SK-N-SH (cell line): ENCODE measurements at regions not wholly inside any gene's neighbourhood (a gene's known extent, or its start where the extent isn't known, plus 50 kb on each side); places are given as distances from the start of the nearest gene placed in this dataset.

Experiments used
- CTCF ChIA-PET: fragments of 300-600, 350-600 bp; formaldehyde crosslinking; extraction: SDS; loops from one replicate; lab custom pipeline; 2021; lab: Yijun Ruan, JAX
- POLR2A ChIA-PET: fragments of 350-600 bp; sonication (Branson Sonifier 250); formaldehyde crosslinking; extraction: SDS; loops from one replicate; lab custom pipeline; 2020; ENCODE audit warnings: antibody characterized with exemption, inconsistent platforms; lab: Yijun Ruan, JAX
- DNase-seq: peaks from one replicate; pipeline ENCODE4 v3.0.0; 2012
- H2AFZ ChIP-seq: fragments of 200-600 bp; sonication (generic); 2 replicates; pipeline ENCODE4 v1.8.1; 2016; ENCODE audit warnings: antibody characterized with exemption, mild to moderate bottlenecking, low read depth
- H3F3A ChIP-seq: fragments of 200-600 bp; sonication (generic); replicated peaks from 2 replicates; pipeline ENCODE3; 2016; ENCODE audit warnings: antibody characterized with exemption, mild to moderate bottlenecking; ENCODE audit not compliant: insufficient read depth
- H3K27ac ChIP-seq, 2 experiments: fragments of 200-500 bp in 1 of 2; fragments of 200-600 bp in 1 of 2; sonication (Bioruptor generic) in 1 of 2; sonication (generic), shearing (Covaris generic) in 1 of 2; 2 replicates each; pipeline versions ENCODE4 v1.5.1 to v1.6.1; 2014 to 2016; ENCODE audit warnings: low read depth in 2 of 2, inconsistent platforms in 1 of 2, low read length in 1 of 2, mild to moderate bottlenecking in 1 of 2, mixed read lengths in 1 of 2
- H3K27me3 ChIP-seq: fragments of 200-600 bp; sonication (generic), shearing (Covaris generic); 2 replicates; pipeline ENCODE4 v1.6.1; 2016; ENCODE audit warnings: mixed run types; ENCODE audit not compliant: insufficient read depth
- H3K36me3 ChIP-seq, 2 experiments: fragments of 200-500 bp in 1 of 2; fragments of 200-600 bp in 1 of 2; sonication (Bioruptor generic) in 1 of 2; sonication (generic) in 1 of 2; replicated peaks in 1 of 2; 2 replicates each; pipeline versions ENCODE3 to v1.5.1; 2014 to 2016; ENCODE audit warnings: low read length in 1 of 2, mild to moderate bottlenecking in 1 of 2; ENCODE audit not compliant: insufficient read depth in 2 of 2, control insufficient read depth in 1 of 2
- H3K4me1 ChIP-seq, 2 experiments: fragments of 200-500 bp in 1 of 2; fragments of 200-600 bp in 1 of 2; sonication (Bioruptor generic) in 1 of 2; sonication (generic), shearing (Covaris generic) in 1 of 2; 2 replicates each; pipeline versions ENCODE4 v1.5.1 to v1.6.1; 2014 to 2016; ENCODE audit warnings: low read depth in 1 of 2, low read length in 1 of 2, mixed run types in 1 of 2; ENCODE audit not compliant: insufficient read depth in 2 of 2, control insufficient read depth in 1 of 2
- H3K4me2 ChIP-seq: fragments of 200-600 bp; sonication (generic), shearing (Covaris generic); 2 replicates; pipeline ENCODE4 v1.6.1; 2017; ENCODE audit warnings: mixed run types
- H3K4me3 ChIP-seq, 2 experiments: fragments of 200-500 bp in 1 of 2; fragments of 200-600 bp in 1 of 2; sonication (Bioruptor generic) in 1 of 2; sonication (generic), shearing (Covaris generic) in 1 of 2; 2 replicates each; pipeline versions ENCODE4 v1.5.1 to v1.8.1; 2014 to 2016; ENCODE audit warnings: low read depth in 2 of 2, inconsistent platforms in 1 of 2, low read length in 1 of 2, mild to moderate bottlenecking in 1 of 2, mixed read lengths in 1 of 2, moderate library complexity in 1 of 2
- H3K79me2 ChIP-seq: fragments of 200-600 bp; sonication (generic); 2 replicates; pipeline ENCODE4 v1.8.1; 2017; ENCODE audit warnings: mild to moderate bottlenecking; ENCODE audit not compliant: insufficient read depth
- H3K9ac ChIP-seq: fragments of 200-600 bp; sonication (generic); 2 replicates; pipeline ENCODE4 v1.6.1; 2017; ENCODE audit warnings: mixed run types
- H3K9me2 ChIP-seq: fragments of 200-600 bp; sonication (generic); 2 replicates; pipeline ENCODE4 v1.6.1; 2017; ENCODE audit warnings: mixed run types
- H3K9me3 ChIP-seq: fragments of 200-600 bp; sonication (generic); 2 replicates; pipeline ENCODE4 v1.6.1; 2017; ENCODE audit warnings: mixed run types, mild to moderate bottlenecking, moderate library complexity
- H4K20me1 ChIP-seq: fragments of 200-600 bp; sonication (generic); 2 replicates; pipeline ENCODE4 v1.6.1; 2017; ENCODE audit warnings: mild to moderate bottlenecking, mixed run types; ENCODE audit not compliant: insufficient read depth
- CHD2 ChIP-seq: fragments of 150-350 bp; IDR thresholded peaks from 2 replicates; pipeline ENCODE4 v1.6.1; 2018; ENCODE audit warnings: low read length; ENCODE audit not compliant: partially characterized antibody
- EP300 ChIP-seq, 2 experiments: IDR thresholded peaks; 2 replicates each; pipeline versions ENCODE4 v1.4.0 to v1.6.1; 2012; ENCODE audit warnings: borderline replicate concordance in 1 of 2, low read depth in 1 of 2, low read length in 1 of 2
- FOSL2 ChIP-seq: IDR thresholded peaks from 2 replicates; pipeline ENCODE4 v1.4.0; 2012; ENCODE audit warnings: low read depth, mild to moderate bottlenecking, moderate library complexity, borderline replicate concordance
- FOXM1 ChIP-seq: IDR thresholded peaks from 2 replicates; pipeline ENCODE4 v1.4.0; 2012; ENCODE audit warnings: low read depth, mild to moderate bottlenecking
- GABPA ChIP-seq: IDR thresholded peaks from 2 replicates; pipeline ENCODE4 v1.4.0; 2012; ENCODE audit warnings: low read depth, mild to moderate bottlenecking
- GATA2 ChIP-seq: sonication (generic); formaldehyde crosslinking; IDR thresholded peaks from 2 replicates; pipeline ENCODE4 v1.5.0; 2020; ENCODE audit warnings: mild to moderate bottlenecking, missing genetic modification reagents
- JUND ChIP-seq: IDR thresholded peaks from 2 replicates; pipeline ENCODE4 v1.4.0; 2012
- MEF2A ChIP-seq: IDR thresholded peaks from 2 replicates; pipeline ENCODE4 v1.4.0; 2012; ENCODE audit warnings: low read depth, borderline replicate concordance
- NRF1 ChIP-seq: IDR thresholded peaks from 2 replicates; pipeline ENCODE4 v1.6.1; 2012; ENCODE audit warnings: low read depth, mild to moderate bottlenecking, low read length
- RAD21 ChIP-seq: IDR thresholded peaks from 2 replicates; pipeline ENCODE4 v1.6.1; 2012; ENCODE audit warnings: mild to moderate bottlenecking, low read length
- RCOR1 ChIP-seq: fragments of 150-350 bp; IDR thresholded peaks from 2 replicates; pipeline ENCODE4 v1.6.1; 2017; ENCODE audit warnings: antibody characterized with exemption, low read length
- RFX5 ChIP-seq: IDR thresholded peaks from 2 replicates; pipeline ENCODE4 v1.6.1; 2012; ENCODE audit warnings: mild to moderate bottlenecking, improper control_type of control experiment, low read length
- RXRA ChIP-seq: IDR thresholded peaks from 2 replicates; pipeline ENCODE4 v1.4.0; 2012; ENCODE audit warnings: low read depth, mild to moderate bottlenecking, borderline replicate concordance
- SIN3A ChIP-seq: IDR thresholded peaks from 2 replicates; pipeline ENCODE4 v1.6.1; 2012; ENCODE audit warnings: low read depth, mild to moderate bottlenecking, low read length, moderate library complexity, borderline replicate concordance
- SMC3 ChIP-seq: IDR thresholded peaks from 2 replicates; pipeline ENCODE4 v1.6.1; 2012; ENCODE audit warnings: low read depth, low read length, improper control_type of control experiment
- TCF12 ChIP-seq: IDR thresholded peaks from 2 replicates; pipeline ENCODE4 v1.4.0; 2012
- TEAD4 ChIP-seq: IDR thresholded peaks from 2 replicates; pipeline ENCODE4 v1.4.0; 2012; ENCODE audit warnings: mild to moderate bottlenecking, borderline replicate concordance; ENCODE audit not compliant: insufficient read depth
- WGBS: methylation state at CpG from one replicate; pipeline ENCODE4 v1.1.6; 2017; ENCODE audit warnings: low lambda C conversion rate; 5-methylcytosine and 5-hydroxymethylcytosine counted together
- TF ChIP-seq, protein P1 (sequence below): fragments of 150-350 bp; IDR thresholded peaks from 2 replicates; pipeline ENCODE4 v1.6.1; 2016; ENCODE audit warnings: mild to moderate bottlenecking, low read depth, low read length
- TF ChIP-seq, protein P2 (sequence below): IDR thresholded peaks from 2 replicates; pipeline ENCODE4; 2012
- TF ChIP-seq, protein P3 (sequence below): IDR thresholded peaks from 2 replicates; pipeline ENCODE4 v1.4.0; 2012; ENCODE audit warnings: low read depth, borderline replicate concordance
- TF ChIP-seq, protein P4 (sequence below): fragments of 150-350 bp; IDR thresholded peaks from 2 replicates; pipeline ENCODE4 v1.6.1; 2017; ENCODE audit warnings: antibody characterized with exemption, low read length, low read depth, borderline replicate concordance

DNA sequence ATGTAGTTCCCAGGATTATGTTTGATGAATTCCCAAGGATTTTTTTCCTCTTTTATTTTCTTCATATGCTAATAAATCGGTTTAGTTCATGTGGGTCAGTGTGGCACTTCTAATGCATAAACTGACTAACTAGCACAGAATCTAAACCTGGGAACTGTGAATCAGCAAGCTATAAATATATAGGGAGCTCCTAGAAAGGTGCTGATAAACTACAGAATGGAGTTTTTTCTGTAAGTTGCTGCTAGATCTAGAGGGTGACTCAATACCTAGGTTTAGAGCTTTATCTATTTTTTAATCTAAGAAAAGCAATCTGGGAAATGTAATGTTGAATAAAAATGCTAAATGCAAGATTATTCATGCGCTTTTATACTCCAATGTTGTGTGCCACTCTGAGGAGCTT lies 118.8 kb upstream of the PTCHD4 start:
- no peak overlapping the region for H3K4me2 ChIP-seq
- H3K9me3 ChIP-seq = no peaks in the 10 kb centered on the region
- H3K9me2 ChIP-seq = no peaks in the 10 kb centered on the region
- H3K27me3 ChIP-seq = no peaks in the 10 kb centered on the region
- TF ChIP-seq, protein P1, sequence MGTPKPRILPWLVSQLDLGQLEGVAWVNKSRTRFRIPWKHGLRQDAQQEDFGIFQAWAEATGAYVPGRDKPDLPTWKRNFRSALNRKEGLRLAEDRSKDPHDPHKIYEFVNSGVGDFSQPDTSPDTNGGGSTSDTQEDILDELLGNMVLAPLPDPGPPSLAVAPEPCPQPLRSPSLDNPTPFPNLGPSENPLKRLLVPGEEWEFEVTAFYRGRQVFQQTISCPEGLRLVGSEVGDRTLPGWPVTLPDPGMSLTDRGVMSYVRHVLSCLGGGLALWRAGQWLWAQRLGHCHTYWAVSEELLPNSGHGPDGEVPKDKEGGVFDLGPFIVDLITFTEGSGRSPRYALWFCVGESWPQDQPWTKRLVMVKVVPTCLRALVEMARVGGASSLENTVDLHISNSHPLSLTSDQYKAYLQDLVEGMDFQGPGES = no peak
- TF ChIP-seq EP300 (IDR thresholded peaks at IDR 0.05; ENCODE audit: borderline replicate concordance in 1 of 2, low read depth in 1 of 2, low read length in 1 of 2) (no peak), RCOR1 (no peak), TCF12 (peak; percentile 47), CHD2 (no peak), FOXM1 (no peak), JUND (peak; percentile 20; the same call in 1 of the 2 replicates), NRF1 (no peak), RAD21 (no peak)
- TF ChIP-seq, protein P2, sequence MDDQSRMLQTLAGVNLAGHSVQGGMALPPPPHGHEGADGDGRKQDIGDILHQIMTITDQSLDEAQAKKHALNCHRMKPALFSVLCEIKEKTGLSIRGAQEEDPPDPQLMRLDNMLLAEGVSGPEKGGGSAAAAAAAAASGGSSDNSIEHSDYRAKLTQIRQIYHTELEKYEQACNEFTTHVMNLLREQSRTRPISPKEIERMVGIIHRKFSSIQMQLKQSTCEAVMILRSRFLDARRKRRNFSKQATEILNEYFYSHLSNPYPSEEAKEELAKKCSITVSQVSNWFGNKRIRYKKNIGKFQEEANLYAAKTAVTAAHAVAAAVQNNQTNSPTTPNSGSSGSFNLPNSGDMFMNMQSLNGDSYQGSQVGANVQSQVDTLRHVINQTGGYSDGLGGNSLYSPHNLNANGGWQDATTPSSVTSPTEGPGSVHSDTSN = 0 out of 2 replicates have a peak, but pooled peaks have one; percentile 17
- TF ChIP-seq, protein P3, sequence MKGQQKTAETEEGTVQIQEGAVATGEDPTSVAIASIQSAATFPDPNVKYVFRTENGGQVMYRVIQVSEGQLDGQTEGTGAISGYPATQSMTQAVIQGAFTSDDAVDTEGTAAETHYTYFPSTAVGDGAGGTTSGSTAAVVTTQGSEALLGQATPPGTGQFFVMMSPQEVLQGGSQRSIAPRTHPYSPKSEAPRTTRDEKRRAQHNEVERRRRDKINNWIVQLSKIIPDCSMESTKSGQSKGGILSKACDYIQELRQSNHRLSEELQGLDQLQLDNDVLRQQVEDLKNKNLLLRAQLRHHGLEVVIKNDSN = no peak
- no peak overlapping the region for H3K9ac ChIP-seq
- H3K36me3 ChIP-seq = no peaks in the 10 kb centered on the region
- ChIA-PET CTCF (no interaction called here), POLR2A (no interaction called here)
- no peaks in the 10 kb centered on the region for H4K20me1 ChIP-seq
- no peaks in the 10 kb centered on the region for H3K79me2 ChIP-seq
- H2AFZ ChIP-seq = no peak overlapping the region
- DNase-seq = no peak
- H3K4me3 ChIP-seq = no peak overlapping the region
- no peaks in the 10 kb centered on the region; a peak in 1 of 4 replicates for H3K4me1 ChIP-seq
- WGBS = 0% methylated on average over 2 of the region's 2 CpGs
- H3K27ac ChIP-seq = no peak overlapping the region; a peak in 1 of 4 replicates
- no peaks in the 10 kb centered on the region for H3F3A ChIP-seq

DNA sequence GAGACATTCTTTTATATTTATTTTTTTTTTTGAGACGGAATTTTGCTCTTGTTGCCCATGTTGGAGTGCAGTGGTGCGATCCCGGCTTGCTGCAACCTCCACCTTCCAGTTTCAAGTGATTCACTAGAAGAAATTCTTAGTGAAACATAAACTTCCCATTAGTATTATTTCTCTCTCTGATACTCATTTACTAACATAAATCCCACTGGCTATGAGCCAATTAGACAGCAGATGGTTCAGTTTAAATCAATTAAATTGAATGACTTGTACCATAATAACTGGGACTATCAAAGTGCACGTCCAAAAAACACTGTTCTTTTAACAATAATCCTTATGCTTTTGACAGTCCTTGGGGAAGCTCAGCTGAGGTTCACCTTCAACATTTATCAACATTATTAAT lies 111.2 kb upstream of the PTCHD4 start:
- Histone ChIP-seq H4K20me1 (no peaks in the 10 kb centered on the region), H2AFZ (no peak overlapping the region), H3F3A (no peaks in the 10 kb centered on the region), H3K9me2 (no peaks in the 10 kb centered on the region), H3K4me2 (no peak overlapping the region), H3K9ac (no peak overlapping the region), H3K27me3 (no peaks in the 10 kb centered on the region; the same call in 1 of the 2 replicates), H3K4me1 (no peaks in the 10 kb centered on the region), H3K4me3 (no peak overlapping the region), H3K36me3 (no peaks in the 10 kb centered on the region), H3K27ac (no peak overlapping the region; a peak in 1 of 4 replicates), H3K79me2 (no peaks in the 10 kb centered on the region), H3K9me3 (no peaks in the 10 kb centered on the region)
- ChIA-PET CTCF (no interaction called here), POLR2A (no interaction called here)
- DNase-seq = no peak
- 15% methylated on average over 4 of the region's 4 CpGs for WGBS
- TF ChIP-seq FOSL2 (no peak), SMC3 (no peak), TEAD4 (no peak), CHD2 (no peak), RXRA (no peak), FOXM1 (no peak), EP300 (IDR thresholded peaks at IDR 0.05; ENCODE audit: borderline replicate concordance in 1 of 2, low read depth in 1 of 2, low read length in 1 of 2) (no peak), RFX5 (no peak), SIN3A (no peak), GABPA (no peak), MEF2A (no peak), JUND (no peak), GATA2 (CRISPR knock-in tag) (no peak), RAD21 (no peak), RCOR1 (no peak)
- TF ChIP-seq, protein P4, sequence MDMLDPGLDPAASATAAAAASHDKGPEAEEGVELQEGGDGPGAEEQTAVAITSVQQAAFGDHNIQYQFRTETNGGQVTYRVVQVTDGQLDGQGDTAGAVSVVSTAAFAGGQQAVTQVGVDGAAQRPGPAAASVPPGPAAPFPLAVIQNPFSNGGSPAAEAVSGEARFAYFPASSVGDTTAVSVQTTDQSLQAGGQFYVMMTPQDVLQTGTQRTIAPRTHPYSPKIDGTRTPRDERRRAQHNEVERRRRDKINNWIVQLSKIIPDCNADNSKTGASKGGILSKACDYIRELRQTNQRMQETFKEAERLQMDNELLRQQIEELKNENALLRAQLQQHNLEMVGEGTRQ = no peak
- TF ChIP-seq, protein P3 = no peak
